ENCODE measurements at regions not wholly inside any gene's neighbourhood (a gene's known extent, or its start where the extent isn't known, plus 50 kb on each side); places are given as distances from the start of the nearest gene placed in this dataset.

- DNase-seq (no peak), ATAC-seq (no peak)
- no peaks in the 10 kb centered on the region for H3K36me3 ChIP-seq
- no peak overlapping the region for H3K4me3 ChIP-seq
- no peak overlapping the region for H3K27ac ChIP-seq
- H3K9me3 ChIP-seq = no peaks in the 10 kb centered on the region
- intact Hi-C loops (cut with DNase I) = no loop called here
- WGBS, 4 donors = 77 to 87% (median 87%) methylated on average over 4 of the region's 4 CpGs
- H3K27me3 ChIP-seq = no peaks in the 10 kb centered on the region
- H3K4me1 ChIP-seq = no peaks in the 10 kb centered on the region
- TF ChIP-seq POLR2A (IDR thresholded peaks at IDR 0.05) (no peak), CTCF (IDR thresholded peaks at IDR 0.05) (no peak)
Measured at GRCh38 chr16:79982361-79982760, 381.8 kb upstream of the MAF start.

- H3K36me3 ChIP-seq = no peaks in the 10 kb centered on the region
- TF ChIP-seq POLR2A (IDR thresholded peaks at IDR 0.05) (no peak), CTCF (IDR thresholded peaks at IDR 0.05) (no peak)
- H3K9me3 ChIP-seq = no peaks in the 10 kb centered on the region
- H3K4me3 ChIP-seq = no peak overlapping the region
- ATAC-seq (no peak), DNase-seq (no peak)
- WGBS, 4 donors = 88 to 96% (median 94%) methylated on average over 4 of the region's 4 CpGs
- intact Hi-C loops (cut with DNase I) = no loop called here
- no peaks in the 10 kb centered on the region for H3K4me1 ChIP-seq
- no peak overlapping the region for H3K27ac ChIP-seq
- no peaks in the 10 kb centered on the region for H3K27me3 ChIP-seq
Measured at GRCh38 chr16:79981814-79982213, 381.3 kb upstream of the MAF start.

- H3K27me3 ChIP-seq = no peaks in the 10 kb centered on the region
- H3K4me1 ChIP-seq = no peaks in the 10 kb centered on the region
- no peaks in the 10 kb centered on the region for H3K9me3 ChIP-seq
- no peak for TF ChIP-seq POLR2A (IDR thresholded peaks at IDR 0.05)
- no peak for TF ChIP-seq CTCF (IDR thresholded peaks at IDR 0.05)
- ATAC-seq (no peak), DNase-seq (no peak)
- intact Hi-C loops (cut with DNase I) = no loop called here
- WGBS, 4 donors = 88 to 91% (median 90%) methylated on average over 11 of the region's 11 CpGs
- H3K27ac ChIP-seq = no peak overlapping the region
- H3K4me3 ChIP-seq = no peak overlapping the region
- H3K36me3 ChIP-seq = no peaks in the 10 kb centered on the region
Measured at GRCh38 chr16:79980650-79981521, 380.3 kb upstream of the MAF start.

- H3K27me3 ChIP-seq = no peaks in the 10 kb centered on the region
- no peak overlapping the region for H3K27ac ChIP-seq
- no peaks in the 10 kb centered on the region for H3K36me3 ChIP-seq
- no peaks in the 10 kb centered on the region for H3K4me1 ChIP-seq
- 89 to 94% (median 91%) methylated on average over 9 of the region's 9 CpGs for WGBS, 4 donors
- H3K4me3 ChIP-seq = no peak overlapping the region
- no peak for TF ChIP-seq CTCF (IDR thresholded peaks at IDR 0.05)
- TF ChIP-seq POLR2A (IDR thresholded peaks at IDR 0.05) = no peak
- intact Hi-C loops (cut with DNase I) = no loop called here
- no peak for DNase-seq
- no peaks in the 10 kb centered on the region for H3K9me3 ChIP-seq
- no peak for ATAC-seq
Measured at GRCh38 chr16:79977940-79978836, 377.7 kb upstream of the MAF start.
